Astrocyte (in vitro differentiated cells and primary cell): ENCODE measurements at regions not wholly inside any gene's neighbourhood (a gene's known extent, or its start where the extent isn't known, plus 50 kb on each side); places are given as distances from the start of the nearest gene placed in this dataset.

Source experiments
- DNase-seq: peaks from one replicate; pipeline ENCODE4 v3.0.0-alpha.2; 2010; ENCODE audit warnings: low read depth
- FAIRE-seq: peaks from 2 replicates; lab custom pipeline; 2011; peaks lifted over from hg19 to GRCh38; lab: Jason Lieb, UNC
- H2AFZ ChIP-seq: 2 replicates; pipeline ENCODE4 v1.6.0; 2012; ENCODE audit warnings: low read depth, low read length, inconsistent platforms
- H3K27ac ChIP-seq: 2 replicates; pipeline ENCODE4 v1.5.1; 2011; ENCODE audit warnings: low read depth, low read length, inconsistent platforms
- H3K27me3 ChIP-seq: 2 replicates; pipeline ENCODE4 v1.6.0; 2011; ENCODE audit warnings: low read length, inconsistent platforms; ENCODE audit not compliant: insufficient read depth
- H3K36me3 ChIP-seq: 2 replicates; pipeline ENCODE4 v1.5.1; 2011; ENCODE audit warnings: low read length, inconsistent platforms; ENCODE audit not compliant: insufficient read depth
- H3K4me1 ChIP-seq: 2 replicates; pipeline ENCODE4 v1.5.1; 2011; ENCODE audit warnings: low read length, inconsistent platforms; ENCODE audit not compliant: insufficient read depth
- H3K4me2 ChIP-seq: 2 replicates; pipeline ENCODE4 v1.6.0; 2012; ENCODE audit warnings: low read length, inconsistent platforms
- H3K4me3 ChIP-seq: 2 replicates; pipeline ENCODE4 v1.5.1; 2011; ENCODE audit warnings: low read depth, mild to moderate bottlenecking, low read length, inconsistent platforms; ENCODE audit not compliant: insufficient read depth
- H3K79me2 ChIP-seq: 2 replicates; pipeline ENCODE4 v1.6.0; 2012; ENCODE audit warnings: mild to moderate bottlenecking, low read length, inconsistent platforms; ENCODE audit not compliant: insufficient read depth
- H3K9ac ChIP-seq: 2 replicates; pipeline ENCODE4 v1.6.0; 2012; ENCODE audit warnings: mild to moderate bottlenecking, low read length, inconsistent platforms
- H3K9me3 ChIP-seq: 2 replicates; pipeline ENCODE4 v1.5.1; 2012; ENCODE audit warnings: low read depth, mild to moderate bottlenecking, low read length, inconsistent platforms; ENCODE audit not compliant: insufficient read depth
- H4K20me1 ChIP-seq: 2 replicates; pipeline ENCODE4 v1.6.0; 2012; ENCODE audit warnings: low read length, inconsistent platforms; ENCODE audit not compliant: insufficient read depth
- H3K27ac Mint-ChIP-seq: one replicate; pipeline ENCODE4 v1.8.0; 2021; ENCODE audit warnings: mild to moderate bottlenecking, mixed read lengths; ENCODE audit not compliant: unreplicated experiment
- H3K27me3 Mint-ChIP-seq: one replicate; pipeline ENCODE4 v1.8.0; 2021; ENCODE audit warnings: low read depth, mixed read lengths; ENCODE audit not compliant: unreplicated experiment
- H3K36me3 Mint-ChIP-seq: one replicate; pipeline ENCODE4 v1.8.0; 2021; ENCODE audit warnings: low read depth, mixed read lengths; ENCODE audit not compliant: unreplicated experiment
- H3K4me1 Mint-ChIP-seq: one replicate; pipeline ENCODE4 v1.8.0; 2021; ENCODE audit warnings: low read depth, mixed read lengths; ENCODE audit not compliant: unreplicated experiment
- H3K4me3 Mint-ChIP-seq: one replicate; pipeline ENCODE4 v1.8.0; 2021; ENCODE audit warnings: mild to moderate bottlenecking, moderate library complexity, mixed read lengths; ENCODE audit not compliant: unreplicated experiment
- H3K9me3 Mint-ChIP-seq: one replicate; pipeline ENCODE4 v1.8.0; 2021; ENCODE audit warnings: mild to moderate bottlenecking, mixed read lengths; ENCODE audit not compliant: unreplicated experiment
- CTCF ChIP-seq: IDR thresholded peaks from 2 replicates; pipeline ENCODE4 v1.5.1; 2011; ENCODE audit warnings: low read depth, mild to moderate bottlenecking, inconsistent platforms, low read length, moderate library complexity; ENCODE audit not compliant: insufficient read depth
- EZH2 ChIP-seq: IDR thresholded peaks from 2 replicates; pipeline ENCODE4 v1.6.1; 2012; ENCODE audit warnings: mild to moderate bottlenecking, low read length, inconsistent platforms; ENCODE audit not compliant: insufficient read depth

- no peak overlapping the region for H3K27ac Mint-ChIP-seq
- Histone ChIP-seq H3K27me3 (no peaks in the 10 kb centered on the region), H2AFZ (no peak overlapping the region), H3K79me2 (no peaks in the 10 kb centered on the region), H3K4me3 (no peak overlapping the region), H3K9me3 (no peaks in the 10 kb centered on the region), H3K36me3 (no peaks in the 10 kb centered on the region), H4K20me1 (no peaks in the 10 kb centered on the region), H3K4me2 (no peak overlapping the region), H3K4me1 (no peaks in the 10 kb centered on the region), H3K27ac (no peak overlapping the region), H3K9ac (no peak overlapping the region)
- no peaks in the 10 kb centered on the region for H3K36me3 Mint-ChIP-seq
- H3K4me1 Mint-ChIP-seq: no peaks in the 10 kb centered on the region
- H3K4me3 Mint-ChIP-seq: no peak overlapping the region
- TF ChIP-seq EZH2: no peak
- no peak for TF ChIP-seq CTCF
- no peak for DNase-seq
- no peak for FAIRE-seq
- H3K9me3 Mint-ChIP-seq: no peaks in the 10 kb centered on the region
- peaks cover 2% of the 10 kb centered on the region for H3K27me3 Mint-ChIP-seq
These were observed 67.6 kb upstream of the ST6GALNAC5 start for GRCh38 chr1:76799700-76800099.

- Mint-ChIP-seq H3K4me3 (no peak overlapping the region), H3K27ac (no peak overlapping the region), H3K4me1 (no peaks in the 10 kb centered on the region), H3K36me3 (no peaks in the 10 kb centered on the region), H3K27me3 (peaks cover 2% of the 10 kb centered on the region), H3K9me3 (no peaks in the 10 kb centered on the region)
- no peak for DNase-seq
- Histone ChIP-seq H3K79me2 (no peaks in the 10 kb centered on the region), H3K9me3 (no peaks in the 10 kb centered on the region), H4K20me1 (no peaks in the 10 kb centered on the region), H3K4me2 (no peak overlapping the region), H3K36me3 (no peaks in the 10 kb centered on the region), H3K9ac (no peak overlapping the region), H3K27me3 (no peaks in the 10 kb centered on the region), H2AFZ (no peak overlapping the region), H3K4me1 (no peaks in the 10 kb centered on the region), H3K4me3 (no peak overlapping the region), H3K27ac (no peak overlapping the region)
- TF ChIP-seq CTCF (no peak), EZH2 (no peak)
- FAIRE-seq: no peak
These were observed 65.2 kb upstream of the ST6GALNAC5 start for GRCh38 chr1:76802094-76802493.

GRCh38 chr1:76807543-76808260 is 59.6 kb upstream of the ST6GALNAC5 start:
- Histone ChIP-seq H3K4me3 (no peak overlapping the region), H2AFZ (no peak overlapping the region), H3K79me2 (no peaks in the 10 kb centered on the region), H3K4me2 (no peak overlapping the region), H4K20me1 (no peaks in the 10 kb centered on the region), H3K9ac (no peak overlapping the region), H3K36me3 (no peaks in the 10 kb centered on the region), H3K27me3 (no peaks in the 10 kb centered on the region), H3K9me3 (no peaks in the 10 kb centered on the region), H3K27ac (no peak overlapping the region), H3K4me1 (no peaks in the 10 kb centered on the region)
- Mint-ChIP-seq H3K36me3 (no peaks in the 10 kb centered on the region), H3K27me3 (no peaks in the 10 kb centered on the region), H3K4me3 (no peak overlapping the region), H3K27ac (no peak overlapping the region), H3K9me3 (no peaks in the 10 kb centered on the region), H3K4me1 (no peaks in the 10 kb centered on the region)
- TF ChIP-seq EZH2: no peak
- no peak for TF ChIP-seq CTCF
- FAIRE-seq (no peak), DNase-seq (no peak)
